Activated CD8-positive, alpha-beta T cell treated with anti-CD3 and anti-CD28 coated beads for 36 hours (primary cell): ENCODE measurements at regions not wholly inside any gene's neighbourhood (a gene's known extent, or its start where the extent isn't known, plus 50 kb on each side); places are given as distances from the start of the nearest gene placed in this dataset.

Source experiments
- ATAC-seq: fragments of 200-7000 bp; cut with Tn5 transposase; one replicate; pipeline ENCODE4 v1.10.0; 2021; ENCODE audit warnings: mild to moderate bottlenecking, moderate library complexity
- CTCF ChIA-PET: fragments of 350-600 bp; sonication (Branson Sonifier 250); formaldehyde crosslinking; loops from one replicate; lab custom pipeline; 2021; ENCODE audit warnings: antibody characterized with exemption; lab: Charles Lee
- POLR2A ChIA-PET: fragments of 350-600 bp; sonication (Branson Sonifier 250); formaldehyde crosslinking; loops from one replicate; lab custom pipeline; 2021; ENCODE audit warnings: antibody characterized with exemption; lab: Charles Lee
- DNase-seq: peaks from one replicate; pipeline ENCODE4 v3.0.0-alpha.2; 2020
- H3K27ac Mint-ChIP-seq: one replicate; pipeline ENCODE4 v1.8.0; 2021; ENCODE audit warnings: mild to moderate bottlenecking, mixed read lengths
- H3K27me3 Mint-ChIP-seq: one replicate; pipeline ENCODE4 v1.8.0; 2021; ENCODE audit warnings: mixed read lengths
- H3K36me3 Mint-ChIP-seq: one replicate; pipeline ENCODE4 v1.8.0; 2021; ENCODE audit warnings: low read depth, mixed read lengths
- H3K4me1 Mint-ChIP-seq: one replicate; pipeline ENCODE4 v1.8.0; 2021; ENCODE audit warnings: low read depth, mixed read lengths
- H3K4me3 Mint-ChIP-seq: one replicate; pipeline ENCODE4 v1.8.0; 2021; ENCODE audit warnings: mild to moderate bottlenecking, moderate library complexity, mixed read lengths
- H3K9me3 Mint-ChIP-seq: one replicate; pipeline ENCODE4 v1.8.0; 2021; ENCODE audit warnings: mixed read lengths
- CTCF ChIP-seq: fragments of 200-600 bp; IDR thresholded peaks from one replicate; pipeline ENCODE4 v1.8.0; 2022; ENCODE audit warnings: antibody characterized with exemption, mild to moderate bottlenecking
- intact Hi-C: fragments of 100-400 bp; cut with micrococcal nuclease; formaldehyde crosslinking; loops from one replicate; pipeline ENCODE4 v1.10.0; 2022

- POLR2A ChIA-PET, result no interaction called here
- Mint-ChIP-seq H3K36me3 (no peaks in the 10 kb centered on the region), H3K4me3 (no peak overlapping the region), H3K27ac (no peak overlapping the region), H3K27me3 (peaks cover 2% of the 10 kb centered on the region), H3K9me3 (no peaks in the 10 kb centered on the region), H3K4me1 (peaks cover 3% of the 10 kb centered on the region)
- intact Hi-C loops, result no loop called here
- no peak for DNase-seq
- no peak for ATAC-seq
- CTCF ChIA-PET, result interaction anchor here (1.4 kb wide), 1 partner anchor 20 kb away, joined by 3 read pairs; no protein-coding TSS in a partner anchor
- no peak for TF ChIP-seq CTCF
Observed at GRCh38 chr2:176834226-176834625, 378.4 kb upstream of the HNRNPA3 start.

GRCh38 chr2:176843208-176843607 is 369.4 kb upstream of the HNRNPA3 start:
- POLR2A ChIA-PET, result interaction anchor here (0.6 to 1.2 kb wide), 2 partner anchors 18 to 118 kb away, joined by 3 read pairs; no protein-coding TSS in a partner anchor

GRCh38 chr2:176844461-176844860 is 368.1 kb upstream of the HNRNPA3 start:
- ATAC-seq, result no peak
- Mint-ChIP-seq H3K27ac (no peak overlapping the region), H3K9me3 (peaks cover 1% of the 10 kb centered on the region), H3K27me3 (no peaks in the 10 kb centered on the region), H3K36me3 (no peaks in the 10 kb centered on the region), H3K4me3 (no peak overlapping the region), H3K4me1 (peaks cover 12% of the 10 kb centered on the region)
- intact Hi-C loops, result no loop called here
- no peak for TF ChIP-seq CTCF
- ChIA-PET POLR2A (interaction anchor here (0.6 kb wide), 1 partner anchor 481 kb away, joined by 3 read pairs; no protein-coding TSS in a partner anchor), CTCF (interaction anchor here (0.8 to 3.0 kb wide), 5 partner anchors 10 to 304 kb away, joined by 3 to 14 read pairs (median 6); no protein-coding TSS in a partner anchor)
- DNase-seq, result no peak

More at GRCh38 chr2:176843208-176843607, 369.4 kb upstream of the HNRNPA3 start:
- H3K36me3 Mint-ChIP-seq, result no peaks in the 10 kb centered on the region
- CTCF ChIA-PET, result interaction anchor here (1.3 to 3.0 kb wide), 3 partner anchors 12 to 305 kb away, joined by 3 to 14 read pairs (median 3); no protein-coding TSS in a partner anchor
- ATAC-seq, result no peak
- no peak overlapping the region for H3K4me3 Mint-ChIP-seq
- H3K27me3 Mint-ChIP-seq, result no peaks in the 10 kb centered on the region
- no peaks in the 10 kb centered on the region for H3K9me3 Mint-ChIP-seq
- DNase-seq, result no peak
- peaks cover 12% of the 10 kb centered on the region for H3K4me1 Mint-ChIP-seq
- intact Hi-C loops, result no loop called here
- H3K27ac Mint-ChIP-seq, result no peak overlapping the region
- no peak for TF ChIP-seq CTCF

GRCh38 chr2:176845718-176846117 is 366.9 kb upstream of the HNRNPA3 start:
- peaks cover 1% of the 10 kb centered on the region for H3K9me3 Mint-ChIP-seq
- intact Hi-C loops, result no loop called here
- no peak for DNase-seq
- H3K36me3 Mint-ChIP-seq, result no peaks in the 10 kb centered on the region
- CTCF ChIA-PET, result interaction anchor here (1.4 to 3.0 kb wide), 4 partner anchors 9 to 302 kb away, joined by 3 to 14 read pairs (median 6); no protein-coding TSS in a partner anchor
- no peak overlapping the region for H3K27ac Mint-ChIP-seq
- H3K4me3 Mint-ChIP-seq, result no peak overlapping the region
- ATAC-seq, result no peak
- POLR2A ChIA-PET, result no interaction called here
- no peak for TF ChIP-seq CTCF
- H3K27me3 Mint-ChIP-seq, result no peaks in the 10 kb centered on the region
- H3K4me1 Mint-ChIP-seq, result peaks cover 13% of the 10 kb centered on the region

- POLR2A ChIA-PET, result interaction anchor here (0.8 kb wide), 1 partner anchor 85 kb away, joined by 3 read pairs; no protein-coding TSS in a partner anchor
- DNase-seq, result no peak
- Mint-ChIP-seq H3K36me3 (no peaks in the 10 kb centered on the region), H3K4me3 (no peak overlapping the region), H3K4me1 (peaks cover 31% of the 10 kb centered on the region), H3K27ac (no peak overlapping the region), H3K9me3 (peaks cover 1% of the 10 kb centered on the region), H3K27me3 (no peaks in the 10 kb centered on the region)
- CTCF ChIA-PET, result interaction anchor here (0.8 to 1.4 kb wide), 2 partner anchors 8 to 11 kb away, joined by 3 read pairs; no protein-coding TSS in a partner anchor
- TF ChIP-seq CTCF, result no peak
- no peak for ATAC-seq
- intact Hi-C loops, result no loop called here
Observed at GRCh38 chr2:176847575-176847974, 365.0 kb upstream of the HNRNPA3 start.
